ENCODE measurements at regions not wholly inside any gene's neighbourhood (a gene's known extent, or its start where the extent isn't known, plus 50 kb on each side); places are given as distances from the start of the nearest gene placed in this dataset.

GRCh38 chr5:173477345-173478040 is 139.0 kb downstream of the BOD1 start:
- FAIRE-seq, result peak; percentile 55
- no peak for TF ChIP-seq CTCF (IDR thresholded peaks at IDR 0.05; ENCODE audit: insufficient read depth, low read length, severe bottlenecking)
- DNase-seq (ENCODE audit: low read depth), result no peak

GRCh38 chr5:173475780-173476179 is 140.7 kb downstream of the BOD1 start:
- no peak overlapping the region for H3K4me3 ChIP-seq (ENCODE audit: low read depth, low read length)
- no peak for TF ChIP-seq CTCF (IDR thresholded peaks at IDR 0.05; ENCODE audit: insufficient read depth, low read length, severe bottlenecking)
- no peaks in the 10 kb centered on the region for H3K27me3 ChIP-seq (ENCODE audit: control insufficient read depth, insufficient read depth, low read length)
- H3K36me3 ChIP-seq (ENCODE audit: control insufficient read depth, insufficient read depth, low read length), result no peaks in the 10 kb centered on the region
- no peak for FAIRE-seq
- DNase-seq (ENCODE audit: low read depth), result no peak

More at GRCh38 chr5:173477345-173478040, 139.0 kb downstream of the BOD1 start:
- Histone ChIP-seq H3K4me3 (ENCODE audit: low read depth, low read length) (no peak overlapping the region), H3K27me3 (ENCODE audit: control insufficient read depth, insufficient read depth, low read length) (no peaks in the 10 kb centered on the region), H3K36me3 (ENCODE audit: control insufficient read depth, insufficient read depth, low read length) (no peaks in the 10 kb centered on the region)

DNA sequence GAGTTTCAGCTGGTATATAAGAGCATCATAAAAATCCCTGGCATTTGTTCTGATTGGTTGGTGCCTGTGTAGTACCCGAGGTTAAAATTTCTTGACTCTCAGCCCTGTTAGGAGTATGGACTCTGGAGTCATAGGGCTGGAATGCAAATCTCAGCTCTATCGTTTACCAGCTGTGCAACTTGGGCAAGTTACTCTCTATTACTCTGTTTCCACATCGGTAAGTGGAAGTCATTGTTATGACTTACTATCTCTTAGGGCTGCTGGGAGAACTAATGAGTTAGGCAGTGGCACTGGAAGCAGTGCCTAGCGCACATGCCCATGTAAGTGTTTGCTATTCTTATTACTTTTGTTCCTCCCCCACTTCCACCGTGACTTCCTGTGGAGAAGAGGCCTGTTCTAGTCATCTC is 141.6 kb downstream of the BOD1 start:
- Histone ChIP-seq H3K4me3 (ENCODE audit: low read depth, low read length) (no peak overlapping the region), H3K36me3 (ENCODE audit: control insufficient read depth, insufficient read depth, low read length) (no peaks in the 10 kb centered on the region), H3K27me3 (ENCODE audit: control insufficient read depth, insufficient read depth, low read length) (no peaks in the 10 kb centered on the region)
- TF ChIP-seq CTCF (IDR thresholded peaks at IDR 0.05; ENCODE audit: insufficient read depth, low read length, severe bottlenecking), result no peak
- FAIRE-seq, result no peak
- DNase-seq (ENCODE audit: low read depth), result no peak

GRCh38 chr5:173473288-173473687 is 143.2 kb downstream of the BOD1 start:
- H3K27me3 ChIP-seq (ENCODE audit: control insufficient read depth, insufficient read depth, low read length), result no peaks in the 10 kb centered on the region
- H3K4me3 ChIP-seq (ENCODE audit: low read depth, low read length), result no peak overlapping the region
- no peak for TF ChIP-seq CTCF (IDR thresholded peaks at IDR 0.05; ENCODE audit: insufficient read depth, low read length, severe bottlenecking)
- no peak for FAIRE-seq
- H3K36me3 ChIP-seq (ENCODE audit: control insufficient read depth, insufficient read depth, low read length), result no peaks in the 10 kb centered on the region
- DNase-seq (ENCODE audit: low read depth), result no peak

- no peak for DNase-seq (ENCODE audit: low read depth)
- TF ChIP-seq CTCF (IDR thresholded peaks at IDR 0.05; ENCODE audit: insufficient read depth, low read length, severe bottlenecking), result no peak
- no peak for FAIRE-seq
Observed at GRCh38 chr5:173472784-173473278, 143.6 kb downstream of the BOD1 start.

DNA sequence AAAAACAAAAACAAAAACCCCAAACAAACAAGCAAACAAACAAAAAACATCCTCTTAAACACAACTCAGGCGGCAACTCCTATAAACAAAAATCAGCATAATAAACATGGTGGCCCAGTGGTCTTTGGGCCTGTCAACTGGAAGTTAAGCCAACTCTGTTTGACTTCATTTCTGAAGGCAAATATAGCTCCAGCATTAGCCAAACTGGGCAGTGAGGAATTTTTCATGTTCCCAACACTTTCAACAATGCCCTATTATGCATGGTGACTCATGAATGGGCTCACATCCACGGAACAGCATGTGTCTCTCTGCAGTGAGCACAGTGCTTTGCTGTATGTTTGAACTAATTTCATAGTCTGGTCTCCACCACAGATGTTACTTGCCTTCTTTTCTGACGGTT is 143.9 kb upstream of the STC2 start:
- FAIRE-seq (peak; percentile 80), DNase-seq (ENCODE audit: low read depth) (peak; percentile 80)
- no peaks in the 10 kb centered on the region for H3K36me3 ChIP-seq (ENCODE audit: control insufficient read depth, insufficient read depth, low read length)
- TF ChIP-seq CTCF (IDR thresholded peaks at IDR 0.05; ENCODE audit: insufficient read depth, low read length, severe bottlenecking), result no peak
- H3K4me3 ChIP-seq (ENCODE audit: low read depth, low read length), result no peak overlapping the region
- no peaks in the 10 kb centered on the region for H3K27me3 ChIP-seq (ENCODE audit: control insufficient read depth, insufficient read depth, low read length)

More at GRCh38 chr5:173472784-173473278, 143.6 kb downstream of the BOD1 start:
- no peaks in the 10 kb centered on the region for H3K36me3 ChIP-seq (ENCODE audit: control insufficient read depth, insufficient read depth, low read length)
- H3K4me3 ChIP-seq (ENCODE audit: low read depth, low read length), result no peak overlapping the region
- no peaks in the 10 kb centered on the region for H3K27me3 ChIP-seq (ENCODE audit: control insufficient read depth, insufficient read depth, low read length)
